CD14-positive monocyte (primary cell): ENCODE measurements at regions not wholly inside any gene's neighbourhood (a gene's known extent, or its start where the extent isn't known, plus 50 kb on each side); places are given as distances from the start of the nearest gene placed in this dataset.

Experiments
- DNase-seq, 3 donors: peaks; one replicate each; pipeline ENCODE4 v3.0.0-alpha.2; 2011 to 2022
- H2AFZ ChIP-seq: 2 replicates; pipeline ENCODE4 v1.6.0; 2012; ENCODE audit warnings: mild to moderate bottlenecking, low read depth, low read length, inconsistent platforms; ENCODE audit not compliant: insufficient read depth, poor library complexity, severe bottlenecking
- H3K27ac ChIP-seq, 2 donors: 1 replicate in 1 of 2; 2 replicates in 1 of 2; pipeline ENCODE4 v1.5.1; 2012 to 2013; ENCODE audit warnings: low read length in 2 of 2, control low read depth in 1 of 2, inconsistent platforms in 1 of 2, low read depth in 1 of 2, mild to moderate bottlenecking in 1 of 2
- H3K27me3 ChIP-seq, 2 donors: one replicate each; pipeline versions ENCODE4 v1.6.0 to v1.6.1; 2011 to 2013; ENCODE audit warnings: low read length in 2 of 2; ENCODE audit not compliant: control insufficient read depth in 2 of 2, insufficient read depth in 2 of 2
- H3K36me3 ChIP-seq, 2 donors: replicated peaks in 1 of 2; 1 replicate in 1 of 2; 2 replicates in 1 of 2; pipeline versions ENCODE4 v1.5.1 to v1.6.1; 2012 to 2013; ENCODE audit warnings: low read length in 2 of 2, control low read depth in 1 of 2, inconsistent platforms in 1 of 2, mild to moderate bottlenecking in 1 of 2; ENCODE audit not compliant: insufficient read depth in 2 of 2, control insufficient read depth in 1 of 2
- H3K4me1 ChIP-seq, 2 donors: 1 replicate in 1 of 2; 2 replicates in 1 of 2; pipeline versions ENCODE4 v1.5.1 to v1.6.1; 2012 to 2013; ENCODE audit warnings: low read length in 2 of 2, control low read depth in 1 of 2, inconsistent platforms in 1 of 2, mild to moderate bottlenecking in 1 of 2, moderate library complexity in 1 of 2; ENCODE audit not compliant: insufficient read depth in 2 of 2, control insufficient read depth in 1 of 2
- H3K4me2 ChIP-seq: replicated peaks from 2 replicates; pipeline ENCODE3; 2012; ENCODE audit warnings: low read length, moderate library complexity, mild to moderate bottlenecking; ENCODE audit not compliant: poor library complexity, severe bottlenecking; ENCODE audit errors: extremely low read depth
- H3K4me3 ChIP-seq, 3 experiments: fragments of 200-600 bp in 1 of 3; sonication (generic) in 1 of 3; replicated peaks in 1 of 3; 1 replicate in 2 of 3; 2 replicates in 1 of 3; pipeline ENCODE4 v1.5.1; 2011 to 2013; ENCODE audit warnings: low read length in 3 of 3, mild to moderate bottlenecking in 3 of 3, control low read depth in 2 of 3, low read depth in 2 of 3, inconsistent platforms in 1 of 3, moderate library complexity in 1 of 3
- H3K79me2 ChIP-seq: 2 replicates; pipeline ENCODE4 v1.6.0; 2012; ENCODE audit warnings: mild to moderate bottlenecking, control low read depth, inconsistent platforms, low read length, moderate library complexity; ENCODE audit not compliant: insufficient read depth
- H3K9ac ChIP-seq: 2 replicates; pipeline ENCODE4 v1.6.0; 2017; ENCODE audit warnings: low read length, mild to moderate bottlenecking; ENCODE audit not compliant: insufficient read depth, poor library complexity, severe bottlenecking
- H3K9me3 ChIP-seq, 2 donors: replicated peaks in 1 of 2; 1 replicate in 1 of 2; 2 replicates in 1 of 2; pipeline versions ENCODE4 v1.5.1 to v1.6.1; 2012 to 2013; ENCODE audit warnings: low read length in 2 of 2, control low read depth in 1 of 2; ENCODE audit not compliant: control insufficient read depth in 1 of 2, insufficient read depth in 1 of 2
- H4K20me1 ChIP-seq: 2 replicates; pipeline ENCODE4 v1.6.0; 2012; ENCODE audit warnings: mild to moderate bottlenecking, low read length, control low read depth, moderate library complexity; ENCODE audit not compliant: insufficient read depth
- H3K27ac Mint-ChIP-seq, 7 donors: one replicate each; pipeline ENCODE4 v1.8.0; 2020; ENCODE audit warnings: mild to moderate bottlenecking in 7 of 7, mixed read lengths in 7 of 7, moderate library complexity in 6 of 7, inconsistent platforms in 2 of 7
- H3K27me3 Mint-ChIP-seq, 3 donors: one replicate each; pipeline ENCODE4 v1.8.0; 2021 to 2022; ENCODE audit warnings: low read depth in 3 of 3, mild to moderate bottlenecking in 3 of 3, mixed read lengths in 3 of 3, moderate library complexity in 3 of 3, inconsistent platforms in 1 of 3
- H3K36me3 Mint-ChIP-seq, 2 donors: one replicate each; pipeline ENCODE4 v1.8.0; 2020; ENCODE audit warnings: mixed read lengths in 2 of 2, inconsistent platforms in 1 of 2, mild to moderate bottlenecking in 1 of 2
- H3K4me1 Mint-ChIP-seq: one replicate; pipeline ENCODE4 v1.8.0; 2020; ENCODE audit warnings: mild to moderate bottlenecking, mixed read lengths
- H3K4me3 Mint-ChIP-seq, 2 donors: one replicate each; pipeline ENCODE4 v1.8.0; 2020; ENCODE audit warnings: mild to moderate bottlenecking in 2 of 2, mixed read lengths in 2 of 2, moderate library complexity in 1 of 2
- H3K9me3 Mint-ChIP-seq, 7 donors: one replicate each; pipeline ENCODE4 v1.8.0; 2020 to 2022; ENCODE audit warnings: mixed read lengths in 7 of 7, mild to moderate bottlenecking in 6 of 7, moderate library complexity in 6 of 7, inconsistent platforms in 2 of 7
- CTCF ChIP-seq: fragments of 200-600 bp; IDR thresholded peaks from one replicate; pipeline ENCODE4 v1.8.0; 2022; ENCODE audit warnings: antibody characterized with exemption, mild to moderate bottlenecking
- WGBS: methylation state at CpG from one replicate; pipeline ENCODE4 v1.1.5; 2013; ENCODE audit warnings: missing lambda C conversion rate; ENCODE audit not compliant: insufficient coverage; 5-methylcytosine and 5-hydroxymethylcytosine counted together
- intact Hi-C, 2 donors: fragments of 100-400 bp; cut with micrococcal nuclease; formaldehyde crosslinking; loops; one replicate each; pipeline versions ENCODE4 v1.15.0 to v1.15.1; 2023

- no peak for TF ChIP-seq CTCF
Observed at GRCh38 chr18:38879871-38880270, 1314.3 kb upstream of the CELF4 start.

GRCh38 chr18:38872342-38872741 lies 1306.7 kb upstream of the CELF4 start:
- Mint-ChIP-seq H3K27me3 (peaks cover 0 to 2% (median 0%) of the 10 kb centered on the region in 3 donors), H3K9me3 (peaks cover 0 to 9% (median 4%) of the 10 kb centered on the region in 7 donors), H3K36me3 (no peaks in the 10 kb centered on the region), H3K4me3 (no peak overlapping the region), H3K4me1 (no peaks in the 10 kb centered on the region), H3K27ac (no peak overlapping the region)
- Histone ChIP-seq H3K9me3 (peaks cover 0 to 7% of the 10 kb centered on the region in 2 donors), H3K36me3 (no peaks in the 10 kb centered on the region), H2AFZ (no peak overlapping the region), H3K27ac (no peak overlapping the region), H3K79me2 (no peaks in the 10 kb centered on the region), H3K27me3 (no peaks in the 10 kb centered on the region), H3K4me1 (no peaks in the 10 kb centered on the region), H3K4me3 (no peak overlapping the region), H4K20me1 (no peaks in the 10 kb centered on the region), H3K9ac (no peak overlapping the region), H3K4me2 (no peak overlapping the region)
- no peak for DNase-seq
- TF ChIP-seq CTCF = no peak
- intact Hi-C loops = no loop called here
- whole genome bisulfite sequencing = 100% methylated on average over 1 of the region's 3 CpGs

More at GRCh38 chr18:38879871-38880270, 1314.3 kb upstream of the CELF4 start:
- no peak overlapping the region for H3K4me2 ChIP-seq
- H3K79me2 ChIP-seq = no peaks in the 10 kb centered on the region
- no peak overlapping the region for H3K27ac ChIP-seq
- no peak overlapping the region for H2AFZ ChIP-seq
- H3K27me3 Mint-ChIP-seq = peaks cover 0 to 2% (median 1%) of the 10 kb centered on the region in 3 donors
- no peak overlapping the region for H3K4me3 ChIP-seq
- no peak overlapping the region for H3K27ac Mint-ChIP-seq
- H3K36me3 ChIP-seq = no peaks in the 10 kb centered on the region
- WGBS = no CpG with 5 or more reads among the region's 1 CpG
- H3K9me3 Mint-ChIP-seq = peaks cover 0 to 11% (median 4%) of the 10 kb centered on the region in 7 donors
- H3K4me1 ChIP-seq = no peaks in the 10 kb centered on the region
- no peaks in the 10 kb centered on the region for H3K36me3 Mint-ChIP-seq
- H3K9me3 ChIP-seq = no peaks in the 10 kb centered on the region
- no peaks in the 10 kb centered on the region for H4K20me1 ChIP-seq
- no peak for DNase-seq
- intact Hi-C loops = no loop called here
- H3K27me3 ChIP-seq = no peaks in the 10 kb centered on the region
- no peak overlapping the region for H3K9ac ChIP-seq
- no peaks in the 10 kb centered on the region for H3K4me1 Mint-ChIP-seq
- no peak overlapping the region for H3K4me3 Mint-ChIP-seq
